ENCODE measurements at regions not wholly inside any gene's neighbourhood (a gene's known extent, or its start where the extent isn't known, plus 50 kb on each side); places are given as distances from the start of the nearest gene placed in this dataset.

DNA sequence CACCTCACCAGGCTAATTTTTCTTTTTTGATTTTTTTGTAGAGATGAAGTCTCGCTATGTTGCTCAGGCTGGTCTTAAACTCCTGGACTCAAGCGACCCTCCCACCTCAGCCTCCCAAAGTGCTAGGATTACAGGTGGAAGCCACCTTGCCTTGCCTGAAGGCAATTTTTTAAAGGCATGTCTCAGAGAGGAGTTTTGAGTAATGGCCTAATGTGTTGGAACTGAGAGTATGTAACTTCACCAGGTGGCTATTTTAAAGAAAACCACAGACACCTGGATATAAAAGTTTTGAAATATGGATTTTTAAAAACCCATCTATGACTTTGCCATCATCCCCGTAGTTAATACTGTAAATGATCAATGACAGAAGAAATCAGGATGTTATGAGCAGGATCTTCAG, 119.8 kb upstream of the ATP8B1 start:
- Mint-ChIP-seq H3K27me3 (ENCODE audit: low read depth) (peaks cover 1% of the 10 kb centered on the region), H3K36me3 (no peaks in the 10 kb centered on the region), H3K4me1 (no peaks in the 10 kb centered on the region), H3K27ac (no peak overlapping the region), H3K4me3 (no peak overlapping the region), H3K9me3 (peaks cover 3% of the 10 kb centered on the region)
- TF ChIP-seq, protein P1, sequence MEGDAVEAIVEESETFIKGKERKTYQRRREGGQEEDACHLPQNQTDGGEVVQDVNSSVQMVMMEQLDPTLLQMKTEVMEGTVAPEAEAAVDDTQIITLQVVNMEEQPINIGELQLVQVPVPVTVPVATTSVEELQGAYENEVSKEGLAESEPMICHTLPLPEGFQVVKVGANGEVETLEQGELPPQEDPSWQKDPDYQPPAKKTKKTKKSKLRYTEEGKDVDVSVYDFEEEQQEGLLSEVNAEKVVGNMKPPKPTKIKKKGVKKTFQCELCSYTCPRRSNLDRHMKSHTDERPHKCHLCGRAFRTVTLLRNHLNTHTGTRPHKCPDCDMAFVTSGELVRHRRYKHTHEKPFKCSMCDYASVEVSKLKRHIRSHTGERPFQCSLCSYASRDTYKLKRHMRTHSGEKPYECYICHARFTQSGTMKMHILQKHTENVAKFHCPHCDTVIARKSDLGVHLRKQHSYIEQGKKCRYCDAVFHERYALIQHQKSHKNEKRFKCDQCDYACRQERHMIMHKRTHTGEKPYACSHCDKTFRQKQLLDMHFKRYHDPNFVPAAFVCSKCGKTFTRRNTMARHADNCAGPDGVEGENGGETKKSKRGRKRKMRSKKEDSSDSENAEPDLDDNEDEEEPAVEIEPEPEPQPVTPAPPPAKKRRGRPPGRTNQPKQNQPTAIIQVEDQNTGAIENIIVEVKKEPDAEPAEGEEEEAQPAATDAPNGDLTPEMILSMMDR (IDR thresholded peaks at IDR 0.05; ENCODE audit: unreplicated experiment): no peak
- DNase-seq (ENCODE audit: low spot score in 2 of 2, unreplicated experiment in 2 of 2): no peak

DNA sequence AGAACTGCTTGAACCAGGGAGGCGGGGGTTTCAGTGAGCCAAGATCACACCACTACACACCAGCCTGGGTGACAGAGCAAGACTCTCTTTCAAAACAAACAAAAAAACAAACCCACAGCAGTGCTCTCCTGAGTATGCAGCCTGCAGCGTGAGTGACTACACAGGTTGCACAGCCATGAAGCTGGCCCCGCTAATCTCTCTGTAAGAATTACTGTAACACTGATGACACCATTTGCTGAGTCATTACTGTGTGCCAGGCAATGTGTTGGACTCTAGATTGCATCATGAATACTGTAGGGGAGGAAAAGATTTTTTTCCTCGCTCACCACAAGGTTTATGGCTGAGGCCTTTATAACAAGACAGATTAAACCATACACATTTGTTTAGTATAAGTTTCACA, 118.6 kb upstream of the ATP8B1 start:
- Mint-ChIP-seq H3K27me3 (ENCODE audit: low read depth) (peaks cover 1% of the 10 kb centered on the region), H3K4me3 (no peak overlapping the region), H3K4me1 (no peaks in the 10 kb centered on the region), H3K9me3 (peaks cover 3% of the 10 kb centered on the region), H3K27ac (no peak overlapping the region), H3K36me3 (no peaks in the 10 kb centered on the region)
- no peak for DNase-seq (ENCODE audit: low spot score in 2 of 2, unreplicated experiment in 2 of 2)
- TF ChIP-seq, protein P1 (IDR thresholded peaks at IDR 0.05; ENCODE audit: unreplicated experiment): no peak

DNA sequence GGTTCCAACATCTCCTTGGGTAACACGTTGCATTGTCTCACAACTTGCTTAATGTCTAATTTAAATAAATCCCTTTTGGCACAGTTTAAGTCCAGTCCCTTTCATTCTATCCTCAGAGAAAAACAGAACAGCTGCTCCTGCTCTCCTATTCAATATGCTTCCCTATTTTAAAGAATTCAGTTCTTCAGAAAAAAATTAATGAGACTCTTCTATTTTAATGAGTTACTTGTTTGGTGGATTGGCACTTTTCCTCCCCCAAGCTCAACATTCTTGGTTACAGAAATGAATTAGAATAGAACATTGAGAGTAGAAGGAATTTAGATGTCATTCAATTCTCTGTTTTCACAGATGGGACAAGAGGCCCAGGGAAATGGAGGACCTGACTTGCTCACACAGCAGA, 116.9 kb upstream of the ATP8B1 start:
- H3K27ac Mint-ChIP-seq: no peak overlapping the region
- no peaks in the 10 kb centered on the region for H3K36me3 Mint-ChIP-seq
- no peak for DNase-seq (ENCODE audit: low spot score in 2 of 2, unreplicated experiment in 2 of 2)
- peaks cover 3% of the 10 kb centered on the region for H3K9me3 Mint-ChIP-seq
- no peak overlapping the region for H3K4me3 Mint-ChIP-seq
- peaks cover 1% of the 10 kb centered on the region for H3K27me3 Mint-ChIP-seq (ENCODE audit: low read depth)
- peaks cover 9% of the 10 kb centered on the region for H3K4me1 Mint-ChIP-seq
- TF ChIP-seq, protein P1 (IDR thresholded peaks at IDR 0.05; ENCODE audit: unreplicated experiment): no peak

DNA sequence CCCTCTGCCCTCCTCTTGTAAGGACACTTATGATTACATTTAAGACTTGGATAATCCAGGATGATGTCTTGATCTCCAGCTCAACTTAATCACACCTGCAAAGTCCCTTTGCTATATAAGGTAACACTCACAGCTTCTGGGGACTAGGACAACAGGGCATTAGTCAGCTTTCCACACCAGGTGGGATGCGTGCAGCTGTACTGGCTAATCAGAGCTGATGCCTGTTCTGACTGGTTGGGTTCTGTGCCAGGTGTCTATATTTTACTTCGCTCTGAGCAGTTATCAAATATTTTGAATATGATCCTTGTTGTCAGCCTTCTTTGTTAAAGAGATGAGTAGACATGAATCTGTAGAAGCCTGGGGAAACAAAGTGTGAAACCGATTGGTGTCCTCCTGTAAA, 115.5 kb upstream of the ATP8B1 start:
- Mint-ChIP-seq H3K4me1 (peaks cover 16% of the 10 kb centered on the region), H3K4me3 (no peak overlapping the region), H3K36me3 (no peaks in the 10 kb centered on the region), H3K9me3 (peaks cover 3% of the 10 kb centered on the region), H3K27ac (no peak overlapping the region), H3K27me3 (ENCODE audit: low read depth) (peaks cover 3% of the 10 kb centered on the region)
- TF ChIP-seq, protein P1 (IDR thresholded peaks at IDR 0.05; ENCODE audit: unreplicated experiment): no peak
- DNase-seq (ENCODE audit: low spot score in 2 of 2, unreplicated experiment in 2 of 2): no peak

DNA sequence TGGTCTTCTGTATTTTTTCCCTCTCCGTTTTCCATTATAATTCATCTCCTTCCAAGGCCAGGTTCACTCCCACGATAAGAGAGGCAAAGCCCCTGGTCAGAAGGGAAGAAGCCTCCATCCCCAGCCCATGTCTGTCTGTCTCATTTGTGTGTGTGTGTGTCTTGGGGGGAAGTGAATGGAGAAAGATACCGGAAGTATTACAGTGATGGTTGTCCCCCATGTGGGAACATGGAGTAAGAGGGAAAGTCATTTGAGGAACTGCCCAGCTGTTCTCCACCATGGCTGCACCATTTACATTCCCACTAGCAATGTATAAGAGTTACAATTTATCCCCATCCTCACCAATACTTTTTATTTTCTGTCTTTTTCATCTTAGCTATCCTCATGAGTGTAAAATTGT, 113.6 kb upstream of the ATP8B1 start:
- Mint-ChIP-seq H3K4me1 (peaks cover 16% of the 10 kb centered on the region), H3K27ac (no peak overlapping the region), H3K4me3 (no peak overlapping the region), H3K36me3 (no peaks in the 10 kb centered on the region), H3K27me3 (ENCODE audit: low read depth) (peaks cover 3% of the 10 kb centered on the region), H3K9me3 (peaks cover 3% of the 10 kb centered on the region)
- TF ChIP-seq, protein P1 (IDR thresholded peaks at IDR 0.05; ENCODE audit: unreplicated experiment): no peak
- DNase-seq (ENCODE audit: low spot score in 2 of 2, unreplicated experiment in 2 of 2): no peak
